Coronary artery (tissue), 2 donors: ENCODE measurements at regions not wholly inside any gene's neighbourhood (a gene's known extent, or its start where the extent isn't known, plus 50 kb on each side); places are given as distances from the start of the nearest gene placed in this dataset.

Experiments used
- DNase-seq: peaks from one replicate; pipeline ENCODE4 v3.0.0-alpha.2; 2017; ENCODE audit warnings: low spot score
- H3K27ac ChIP-seq, 2 donors: fragments of 200-600 bp; sonication (generic); one replicate each; pipeline ENCODE4 v1.5.1; 2016 to 2019
- H3K4me3 ChIP-seq: fragments of 200-600 bp; sonication (generic); 2 replicates; pipeline ENCODE4 v1.5.1; 2016; ENCODE audit warnings: mild to moderate bottlenecking, moderate library complexity
- TF ChIP-seq, protein P1 (sequence below): fragments of 200-600 bp; sonication (generic); IDR thresholded peaks from one replicate; pipeline ENCODE4 v1.5.1; 2019; ENCODE audit warnings: antibody characterized with exemption

DNA sequence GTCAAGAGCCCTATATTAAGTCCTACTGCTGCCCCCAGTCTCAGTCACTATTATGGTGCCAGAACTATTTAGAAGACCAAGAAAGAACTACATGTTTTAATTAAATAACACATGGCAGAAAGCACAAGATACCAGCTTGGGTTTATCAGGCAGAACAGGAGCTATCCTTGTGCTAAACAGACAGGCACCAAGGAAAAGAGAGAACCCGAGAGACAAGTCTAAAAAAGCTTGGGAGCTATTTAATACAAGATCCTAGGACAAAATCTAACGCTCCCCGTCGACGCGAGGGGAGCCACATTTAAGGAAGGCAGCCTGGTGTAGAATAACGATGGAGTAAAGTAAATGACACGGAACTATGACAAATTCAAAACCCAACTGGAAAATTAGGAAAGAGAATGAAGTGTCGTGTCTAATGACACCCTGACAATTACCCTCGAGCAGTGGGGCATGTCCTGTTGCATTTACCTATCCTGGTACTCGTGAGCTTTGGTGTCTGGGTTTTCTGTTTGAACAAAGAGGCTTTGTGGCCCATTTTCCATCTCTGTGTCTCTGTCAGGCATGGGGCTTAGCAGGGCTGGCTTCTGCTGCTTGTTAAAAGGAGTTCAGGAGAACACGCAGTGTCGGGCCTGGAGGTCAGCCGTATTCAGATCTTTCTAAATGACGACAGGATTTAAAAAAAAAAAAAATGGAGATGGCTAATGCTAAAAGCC is 140.6 kb downstream of the ETNK1 start:
- DNase-seq = no peak
- no peak overlapping the region for H3K27ac ChIP-seq
- TF ChIP-seq, protein P1, sequence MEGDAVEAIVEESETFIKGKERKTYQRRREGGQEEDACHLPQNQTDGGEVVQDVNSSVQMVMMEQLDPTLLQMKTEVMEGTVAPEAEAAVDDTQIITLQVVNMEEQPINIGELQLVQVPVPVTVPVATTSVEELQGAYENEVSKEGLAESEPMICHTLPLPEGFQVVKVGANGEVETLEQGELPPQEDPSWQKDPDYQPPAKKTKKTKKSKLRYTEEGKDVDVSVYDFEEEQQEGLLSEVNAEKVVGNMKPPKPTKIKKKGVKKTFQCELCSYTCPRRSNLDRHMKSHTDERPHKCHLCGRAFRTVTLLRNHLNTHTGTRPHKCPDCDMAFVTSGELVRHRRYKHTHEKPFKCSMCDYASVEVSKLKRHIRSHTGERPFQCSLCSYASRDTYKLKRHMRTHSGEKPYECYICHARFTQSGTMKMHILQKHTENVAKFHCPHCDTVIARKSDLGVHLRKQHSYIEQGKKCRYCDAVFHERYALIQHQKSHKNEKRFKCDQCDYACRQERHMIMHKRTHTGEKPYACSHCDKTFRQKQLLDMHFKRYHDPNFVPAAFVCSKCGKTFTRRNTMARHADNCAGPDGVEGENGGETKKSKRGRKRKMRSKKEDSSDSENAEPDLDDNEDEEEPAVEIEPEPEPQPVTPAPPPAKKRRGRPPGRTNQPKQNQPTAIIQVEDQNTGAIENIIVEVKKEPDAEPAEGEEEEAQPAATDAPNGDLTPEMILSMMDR = no peak
- H3K4me3 ChIP-seq = no peak overlapping the region

DNA sequence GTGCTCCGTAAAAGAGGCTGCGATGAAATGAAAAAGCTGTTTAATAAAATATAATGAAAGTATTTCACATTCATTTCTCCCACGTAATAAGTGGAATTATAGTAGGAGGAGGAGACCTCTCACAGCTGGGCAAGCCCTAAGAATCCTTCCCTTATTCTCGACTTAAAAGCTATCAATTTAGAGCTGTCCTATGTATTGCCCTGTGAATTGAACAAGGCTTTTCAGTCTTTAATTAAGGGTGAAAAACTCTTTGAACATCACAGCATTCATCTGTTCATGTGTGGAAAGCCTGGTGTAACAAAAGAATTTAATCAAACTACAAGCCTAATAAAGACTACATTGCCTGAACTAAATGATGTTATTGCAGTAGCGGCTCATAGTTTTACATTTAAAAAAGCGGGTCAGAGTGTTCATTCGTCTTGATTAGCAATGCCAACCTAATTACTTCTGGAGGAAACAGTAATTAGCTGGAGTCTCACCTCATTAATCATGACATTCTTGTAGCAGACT is 142.0 kb downstream of the ETNK1 start:
- TF ChIP-seq, protein P1 = no peak
- Histone ChIP-seq H3K27ac (no peak overlapping the region), H3K4me3 (no peak overlapping the region)
- DNase-seq = no peak

DNA sequence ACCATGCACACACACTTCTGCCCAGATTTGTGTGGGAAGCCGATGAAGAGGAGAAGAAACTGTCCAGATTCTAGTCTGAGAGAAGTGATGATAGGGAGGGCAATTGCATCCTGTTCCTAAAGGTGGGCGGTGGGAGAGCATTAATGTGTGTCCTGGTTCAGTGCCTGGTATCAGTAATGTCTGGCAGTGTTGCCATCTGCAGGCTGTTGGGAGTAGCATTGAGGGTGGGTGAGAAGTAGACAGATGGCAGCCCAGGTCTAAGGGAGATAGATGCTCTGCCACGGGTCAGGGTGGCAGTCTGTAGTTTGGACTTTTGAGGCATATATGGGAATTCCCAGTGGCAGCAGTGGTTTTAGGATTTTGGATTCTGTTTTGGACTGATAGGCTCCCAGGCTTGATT is 156.4 kb downstream of the ETNK1 start:
- Histone ChIP-seq H3K27ac (no peak overlapping the region), H3K4me3 (no peak overlapping the region)
- DNase-seq = no peak
- TF ChIP-seq, protein P1 = no peak

DNA sequence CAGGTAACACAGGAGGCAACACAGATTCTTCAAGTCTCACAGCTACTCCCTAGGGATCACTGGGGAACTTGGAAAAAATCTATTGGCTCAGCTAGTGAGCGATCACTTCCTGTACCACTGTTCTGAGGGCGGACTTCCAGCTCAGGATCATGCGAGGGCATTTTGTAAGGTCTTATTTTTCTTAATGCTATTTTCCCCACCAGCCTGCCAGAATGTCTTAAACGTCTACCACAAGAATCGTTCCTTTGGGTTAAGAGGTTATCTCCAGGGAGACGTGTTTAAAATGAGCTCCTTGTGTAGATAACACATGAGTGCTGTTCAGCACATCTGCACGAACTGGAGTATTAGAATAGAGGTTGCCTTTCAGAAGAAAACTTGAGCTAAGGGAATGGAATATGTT is 162.6 kb downstream of the ETNK1 start:
- H3K27ac ChIP-seq = peak overlapping the region; percentile 72 to 80
- H3K4me3 ChIP-seq = peak overlapping the region; percentile 33
- DNase-seq = peak; percentile 75
- TF ChIP-seq, protein P1 = no peak

DNA sequence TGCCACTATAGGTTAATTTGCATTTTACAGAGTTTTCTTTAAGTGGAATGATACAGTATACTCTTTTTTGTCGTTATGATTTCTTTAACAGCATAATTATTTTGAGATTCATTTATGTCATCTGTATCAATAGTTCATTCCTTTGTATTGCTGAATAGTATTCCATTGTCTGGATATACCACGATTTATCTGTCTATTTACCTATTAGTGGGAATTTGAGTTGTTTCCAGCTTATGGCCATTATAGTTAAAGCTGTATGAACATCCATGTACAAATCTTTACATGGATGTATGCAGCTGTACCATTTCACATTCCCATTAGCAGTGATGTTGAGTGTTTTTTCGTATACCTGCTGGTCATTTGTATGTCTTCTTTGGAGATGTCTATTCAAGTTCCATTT is 163.9 kb downstream of the ETNK1 start:
- TF ChIP-seq, protein P1 = no peak
- H3K4me3 ChIP-seq = no peak overlapping the region
- no peak overlapping the region for H3K27ac ChIP-seq

DNA sequence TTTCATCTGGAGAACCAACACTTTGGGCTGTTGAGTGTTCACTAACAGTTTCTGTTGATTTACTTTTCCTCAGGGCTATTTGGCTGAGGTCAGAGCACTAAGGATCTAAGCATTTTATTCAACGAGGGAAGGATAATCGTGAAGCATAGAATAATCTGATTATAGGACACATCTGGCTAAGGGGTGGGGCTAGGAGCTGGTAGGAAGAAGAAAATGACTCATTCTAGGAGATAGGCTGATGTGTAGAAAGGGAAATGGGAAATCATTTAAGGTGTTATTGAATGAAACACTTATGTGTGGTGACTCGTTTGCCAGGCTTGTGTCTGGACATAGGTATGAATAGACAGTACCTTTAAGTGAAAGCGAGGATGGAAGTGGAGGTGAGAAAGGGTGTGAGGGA is 167.2 kb downstream of the ETNK1 start:
- no peak overlapping the region for H3K27ac ChIP-seq
- no peak overlapping the region for H3K4me3 ChIP-seq
- TF ChIP-seq, protein P1 = no peak
- DNase-seq = no peak

More for the DNA sequence above, 163.9 kb downstream of the ETNK1 start:
- no peak for DNase-seq

DNA sequence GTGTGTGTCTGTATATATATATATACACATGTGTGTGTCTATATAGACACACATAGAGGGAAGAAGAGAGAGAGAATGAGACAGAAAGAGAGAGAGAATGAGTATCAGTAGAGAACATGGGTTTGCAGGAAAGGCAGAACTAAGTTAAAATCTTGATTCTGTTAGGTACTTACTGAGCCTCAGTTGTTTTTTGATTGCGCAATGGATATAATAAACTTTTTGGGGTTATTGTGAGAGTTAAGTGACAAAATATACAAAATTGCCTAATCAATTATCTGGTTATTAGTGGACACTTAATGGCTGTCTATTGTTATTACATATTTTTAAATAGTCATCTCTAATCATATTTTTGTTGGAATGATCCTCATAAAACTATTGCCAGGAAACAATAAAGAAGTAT is 169.0 kb downstream of the ETNK1 start:
- no peak for DNase-seq
- Histone ChIP-seq H3K27ac (no peak overlapping the region), H3K4me3 (no peak overlapping the region)
- TF ChIP-seq, protein P1 = no peak
